ENCODE measurements at regions not wholly inside any gene's neighbourhood (a gene's known extent, or its start where the extent isn't known, plus 50 kb on each side); places are given as distances from the start of the nearest gene placed in this dataset.

DNA sequence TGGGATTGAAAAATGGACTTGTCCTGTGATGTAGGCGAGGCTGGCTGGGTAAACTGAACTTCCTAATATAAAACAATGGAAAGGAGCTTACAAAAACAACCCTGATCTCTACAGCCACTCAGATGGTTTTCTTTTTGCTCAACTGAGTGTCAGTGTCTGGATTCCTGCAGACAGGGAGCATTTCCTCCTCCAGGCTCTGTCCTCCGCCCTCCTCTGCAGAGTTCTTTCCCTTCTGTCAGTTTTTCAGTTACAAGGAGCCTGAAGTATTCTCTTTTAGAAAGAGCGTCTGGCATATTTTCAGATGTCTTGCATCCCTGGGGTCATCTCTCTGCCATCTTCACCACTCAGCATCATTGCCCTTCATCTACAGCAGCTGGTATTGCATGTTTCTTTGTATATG, 50.0 kb upstream of the PITRM1 start:
- no peaks in the 10 kb centered on the region for H3K27me3 ChIP-seq (ENCODE audit: insufficient read depth, poor library complexity, severe bottlenecking)
- H3K4me3 ChIP-seq (replicated peaks; ENCODE audit: insufficient read depth, low read length): no peak overlapping the region
- TF ChIP-seq POLR2AphosphoS5 (IDR thresholded peaks at IDR 0.05; ENCODE audit: low read depth): no peak
- no peak for TF ChIP-seq GABPA (IDR thresholded peaks at IDR 0.05; ENCODE audit: low read depth)
- TF ChIP-seq SPI1 (IDR thresholded peaks at IDR 0.05; ENCODE audit: borderline replicate concordance, low read depth): no peak
- H3K27ac ChIP-seq (replicated peaks): no peak overlapping the region
- no peak for DNase-seq (ENCODE audit: low read depth in 1 of 2, low spot score in 1 of 2)
